Transverse colon (tissue), 4 donors: ENCODE measurements at regions not wholly inside any gene's neighbourhood (a gene's known extent, or its start where the extent isn't known, plus 50 kb on each side); places are given as distances from the start of the nearest gene placed in this dataset.

ENCODE experiments used
- DNase-seq: peaks from one replicate; pipeline ENCODE4 v3.0.0-alpha.2; 2019
- H3K27ac ChIP-seq, 4 donors: fragments of 200-600 bp; sonication (generic); 2 replicates each; pipeline ENCODE4 v1.5.1; 2016 to 2018; ENCODE audit warnings: inconsistent platforms in 4 of 4
- H3K27me3 ChIP-seq: fragments of 200-600 bp; sonication (generic); 2 replicates; pipeline ENCODE4 v1.5.1; 2017; ENCODE audit warnings: inconsistent platforms
- H3K36me3 ChIP-seq, 4 donors: fragments of 200-600 bp; sonication (generic); 2 replicates each; pipeline ENCODE4 v1.5.1; 2017 to 2019; ENCODE audit warnings: inconsistent platforms in 4 of 4
- H3K4me1 ChIP-seq, 4 donors: fragments of 200-600 bp; sonication (generic); 2 replicates each; pipeline ENCODE4 v1.5.1; 2017 to 2020; ENCODE audit warnings: inconsistent platforms in 4 of 4
- H3K4me3 ChIP-seq, 4 donors: fragments of 200-600 bp; sonication (generic); 1 replicate in 1 of 4; 2 replicates in 3 of 4; pipeline versions ENCODE4 v1.5.1 to v1.6.1; 2017 to 2019; ENCODE audit warnings: inconsistent platforms in 4 of 4
- H3K9me3 ChIP-seq, 2 donors: fragments of 200-600 bp; sonication (generic); 2 replicates each; pipeline ENCODE4 v1.5.1; 2017 to 2019; ENCODE audit warnings: inconsistent platforms in 2 of 2
- EP300 ChIP-seq: sonication (generic); formaldehyde crosslinking; IDR thresholded peaks from one replicate; pipeline ENCODE4 v1.6.1; 2017; ENCODE audit warnings: antibody characterized with exemption, low read depth
- POLR2A ChIP-seq: fragments of 450-650 bp; IDR thresholded peaks from one replicate; pipeline ENCODE4 v1.6.1; 2016; ENCODE audit warnings: antibody characterized with exemption, mild to moderate bottlenecking, moderate library complexity
- POLR2AphosphoS5 ChIP-seq, 3 donors: sonication (generic); formaldehyde crosslinking; IDR thresholded peaks; one replicate each; pipeline ENCODE4 v1.6.1; 2016; ENCODE audit warnings: antibody characterized with exemption in 3 of 3
- WGBS, 2 donors: methylation state at CpG; one replicate each; pipeline ENCODE4 v1.1.5; 2018; ENCODE audit warnings: low coverage in 1 of 2; 5-methylcytosine and 5-hydroxymethylcytosine counted together
- in situ Hi-C, 4 donors: fragments of 200-750 bp; cut with MboI; loops; one replicate each; pipeline versions ENCODE4 v1.15.0 to v1.15.1; 2017; ENCODE audit warnings: low sequenced_read_pairs in 3 of 4, low pct_ligation_motif_present in 1 of 4, low pct_unique_long_range_greater_than_20kb in 1 of 4
- intact Hi-C: fragments of 100-400 bp; cut with DNase I; formaldehyde crosslinking; loops from one replicate; pipeline ENCODE4 v1.15.1; 2023; ENCODE audit warnings: low total_unique reads
- TF ChIP-seq, protein P1 (sequence below), 5 experiments: fragments of 200-600 bp in 3 of 5; fragments of 450-650 bp in 2 of 5; sonication (generic) in 3 of 5; IDR thresholded peaks; 1 replicate in 2 of 5; 2 replicates in 3 of 5; pipeline ENCODE4 v1.5.1; 2016 to 2017; ENCODE audit warnings: antibody characterized with exemption in 5 of 5, inconsistent platforms in 3 of 5, mild to moderate bottlenecking in 2 of 5, moderate library complexity in 1 of 5

DNA sequence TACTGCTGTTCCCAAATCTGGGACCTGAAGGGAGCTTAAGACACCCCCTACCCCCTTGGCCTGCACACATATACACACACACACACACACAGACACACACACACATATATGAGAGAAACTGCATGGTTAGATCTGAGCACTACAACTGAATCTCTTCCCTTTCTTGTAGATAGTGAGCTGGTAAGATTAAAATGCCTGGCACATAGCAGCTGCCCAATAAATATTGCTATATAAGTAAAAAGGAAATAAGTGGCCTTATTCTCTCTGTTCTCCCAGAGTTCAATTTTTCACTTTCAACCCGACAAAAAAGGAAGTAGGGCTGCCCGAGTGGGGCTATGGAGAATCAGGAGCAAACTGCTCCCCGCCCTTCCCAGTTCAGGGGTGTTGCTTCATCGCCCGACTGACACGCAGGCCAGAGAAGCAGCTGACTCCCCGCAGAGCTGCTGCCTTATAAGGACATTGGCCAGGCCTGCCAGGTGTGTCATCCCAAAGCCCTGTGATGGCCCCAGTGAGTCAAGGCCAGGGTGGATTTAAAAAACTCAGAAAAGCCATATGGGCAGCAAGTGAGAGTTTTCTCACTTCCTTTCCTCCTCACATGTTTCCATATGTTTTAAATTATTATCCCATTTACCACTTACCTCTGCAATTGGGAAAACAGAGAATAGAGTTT is 106.5 kb upstream of the SLC44A3 start:
- Histone ChIP-seq H3K9me3 (no peaks in the 10 kb centered on the region), H3K4me3 (no peak overlapping the region), H3K27ac (peak overlapping the region; percentile 36 to 51 (median 47)), H3K36me3 (no peaks in the 10 kb centered on the region), H3K4me1 (peaks cover 0 to 13% (median 6%) of the 10 kb centered on the region in 4 donors), H3K27me3 (no peaks in the 10 kb centered on the region)
- TF ChIP-seq EP300 (no peak), POLR2A (no peak), POLR2AphosphoS5 (IDR thresholded peaks at IDR 0.05) (peak in 2 of 3 donors; percentile 14 to 35)
- TF ChIP-seq, protein P1, sequence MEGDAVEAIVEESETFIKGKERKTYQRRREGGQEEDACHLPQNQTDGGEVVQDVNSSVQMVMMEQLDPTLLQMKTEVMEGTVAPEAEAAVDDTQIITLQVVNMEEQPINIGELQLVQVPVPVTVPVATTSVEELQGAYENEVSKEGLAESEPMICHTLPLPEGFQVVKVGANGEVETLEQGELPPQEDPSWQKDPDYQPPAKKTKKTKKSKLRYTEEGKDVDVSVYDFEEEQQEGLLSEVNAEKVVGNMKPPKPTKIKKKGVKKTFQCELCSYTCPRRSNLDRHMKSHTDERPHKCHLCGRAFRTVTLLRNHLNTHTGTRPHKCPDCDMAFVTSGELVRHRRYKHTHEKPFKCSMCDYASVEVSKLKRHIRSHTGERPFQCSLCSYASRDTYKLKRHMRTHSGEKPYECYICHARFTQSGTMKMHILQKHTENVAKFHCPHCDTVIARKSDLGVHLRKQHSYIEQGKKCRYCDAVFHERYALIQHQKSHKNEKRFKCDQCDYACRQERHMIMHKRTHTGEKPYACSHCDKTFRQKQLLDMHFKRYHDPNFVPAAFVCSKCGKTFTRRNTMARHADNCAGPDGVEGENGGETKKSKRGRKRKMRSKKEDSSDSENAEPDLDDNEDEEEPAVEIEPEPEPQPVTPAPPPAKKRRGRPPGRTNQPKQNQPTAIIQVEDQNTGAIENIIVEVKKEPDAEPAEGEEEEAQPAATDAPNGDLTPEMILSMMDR (IDR thresholded peaks at IDR 0.05): no peak
- WGBS, 2 donors: 11 to 38% methylated on average over 5 to 7 of the region's 7 CpGs
- intact Hi-C loops: no loop called here
- peak; percentile 81 for DNase-seq
- in situ Hi-C loops: no loop called here

DNA sequence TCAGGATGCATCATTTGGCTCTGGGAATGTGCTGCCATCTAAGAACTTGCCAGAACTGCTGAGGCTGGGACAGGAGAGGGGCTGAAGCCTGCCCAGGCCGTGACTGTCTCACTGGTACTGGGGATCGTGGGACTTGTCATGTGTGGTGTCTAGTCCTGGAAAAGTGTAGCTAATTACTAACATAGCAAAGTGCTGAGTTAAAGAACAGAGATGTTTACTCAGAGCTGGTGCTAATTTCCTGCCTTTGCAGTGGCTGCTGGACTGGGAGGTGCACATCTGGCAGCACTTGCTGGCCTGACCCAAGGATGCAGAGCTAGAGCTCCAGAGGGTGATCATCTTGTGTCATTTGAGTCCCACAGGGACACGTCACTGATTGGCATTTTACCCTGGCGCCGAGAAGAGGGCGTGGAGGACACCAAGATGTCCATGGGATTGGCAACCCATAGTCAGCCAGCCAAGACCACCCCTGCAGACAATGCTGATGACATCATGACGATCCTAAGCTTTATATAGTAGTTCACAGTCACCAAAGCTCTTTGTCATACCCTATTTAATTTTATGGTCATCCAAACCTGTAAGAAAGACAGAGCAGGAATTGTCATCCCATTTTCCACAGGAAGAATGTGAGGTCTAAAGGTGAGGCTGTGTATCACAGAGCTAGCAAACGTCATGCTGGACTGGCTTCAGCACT is 110.1 kb upstream of the SLC44A3 start:
- TF ChIP-seq POLR2A: no peak
- TF ChIP-seq POLR2AphosphoS5 (IDR thresholded peaks at IDR 0.05): no peak
- TF ChIP-seq EP300: no peak
- TF ChIP-seq, protein P1 (IDR thresholded peaks at IDR 0.05): no peak
- no peak overlapping the region for H3K4me3 ChIP-seq
- in situ Hi-C loops: no loop called here
- WGBS, 2 donors: 83% methylated on average over 8 of the region's 8 CpGs; no CpG with 5 or more reads in 1 of the 2 donors
- H3K4me1 ChIP-seq: peaks cover 0 to 18% (median 6%) of the 10 kb centered on the region in 4 donors
- DNase-seq: no peak
- H3K9me3 ChIP-seq: no peaks in the 10 kb centered on the region
- no peaks in the 10 kb centered on the region for H3K36me3 ChIP-seq
- H3K27me3 ChIP-seq: no peaks in the 10 kb centered on the region
- no peak overlapping the region for H3K27ac ChIP-seq
- intact Hi-C loops: no loop called here

DNA sequence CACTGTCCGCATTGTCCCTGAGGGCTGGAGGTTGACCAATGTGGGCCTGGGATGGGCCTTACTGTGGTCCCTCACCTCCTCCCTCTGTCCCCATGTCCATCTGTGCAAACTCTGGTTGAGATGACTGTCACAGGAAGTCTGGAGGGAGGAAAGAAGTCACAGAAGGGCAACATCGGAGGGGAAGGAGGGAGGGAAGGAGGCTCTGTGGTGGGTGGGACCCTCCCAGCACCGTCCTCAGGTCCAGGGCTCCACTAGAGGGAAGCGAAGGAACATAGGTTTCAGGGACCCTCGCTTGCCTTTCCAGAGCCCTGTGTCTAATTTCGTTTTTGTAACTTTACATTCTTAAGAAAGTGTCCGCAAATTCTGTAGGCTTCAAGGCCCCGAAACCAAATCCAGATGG is 111.3 kb upstream of the SLC44A3 start:
- in situ Hi-C loops (no loop called here), intact Hi-C loops (no loop called here)
- no peak overlapping the region for H3K4me3 ChIP-seq
- H3K27me3 ChIP-seq: no peaks in the 10 kb centered on the region
- no peak overlapping the region for H3K27ac ChIP-seq
- H3K4me1 ChIP-seq: peaks cover 0 to 12% (median 3%) of the 10 kb centered on the region in 4 donors
- WGBS, 2 donors: 80 to 81% methylated on average over 3 to 8 of the region's 8 CpGs
- H3K36me3 ChIP-seq: no peaks in the 10 kb centered on the region
- DNase-seq: no peak
- no peaks in the 10 kb centered on the region for H3K9me3 ChIP-seq
- TF ChIP-seq, protein P1 (IDR thresholded peaks at IDR 0.05): no peak
- TF ChIP-seq POLR2AphosphoS5 (IDR thresholded peaks at IDR 0.05): no peak
- no peak for TF ChIP-seq EP300
- no peak for TF ChIP-seq POLR2A

DNA sequence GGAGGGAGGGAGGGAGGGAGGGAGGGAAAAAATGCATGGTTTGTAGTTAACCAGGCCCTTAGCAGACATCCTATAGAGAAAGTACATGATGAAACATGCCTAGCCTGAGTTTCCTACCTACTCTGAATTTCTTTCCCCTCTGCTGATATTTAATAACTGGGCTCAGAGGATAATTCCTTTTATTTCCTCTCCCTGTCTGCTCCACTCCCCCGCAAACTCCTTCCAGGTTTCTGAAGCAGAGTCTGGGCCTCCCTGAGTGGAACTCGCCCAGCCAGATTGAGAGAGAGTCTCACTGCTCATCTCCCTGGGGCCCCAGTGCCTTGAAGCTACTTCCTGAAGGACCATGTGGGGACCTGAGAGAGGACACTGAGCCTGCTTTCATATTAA is 111.9 kb upstream of the SLC44A3 start:
- in situ Hi-C loops: no loop called here
- TF ChIP-seq POLR2AphosphoS5 (IDR thresholded peaks at IDR 0.05): no peak
- no peaks in the 10 kb centered on the region for H3K27me3 ChIP-seq

More for the DNA sequence above, 111.9 kb upstream of the SLC44A3 start:
- Histone ChIP-seq H3K9me3 (no peaks in the 10 kb centered on the region), H3K27ac (no peak overlapping the region), H3K4me3 (no peak overlapping the region), H3K36me3 (no peaks in the 10 kb centered on the region), H3K4me1 (peaks cover 0 to 7% (median under 1%) of the 10 kb centered on the region in 4 donors)
- 80 to 86% methylated on average over 1 to 2 of the region's 2 CpGs for WGBS, 2 donors
- no peak for DNase-seq
- intact Hi-C loops: no loop called here
